ENCODE measurements at regions not wholly inside any gene's neighbourhood (a gene's known extent, or its start where the extent isn't known, plus 50 kb on each side); places are given as distances from the start of the nearest gene placed in this dataset.

DNA sequence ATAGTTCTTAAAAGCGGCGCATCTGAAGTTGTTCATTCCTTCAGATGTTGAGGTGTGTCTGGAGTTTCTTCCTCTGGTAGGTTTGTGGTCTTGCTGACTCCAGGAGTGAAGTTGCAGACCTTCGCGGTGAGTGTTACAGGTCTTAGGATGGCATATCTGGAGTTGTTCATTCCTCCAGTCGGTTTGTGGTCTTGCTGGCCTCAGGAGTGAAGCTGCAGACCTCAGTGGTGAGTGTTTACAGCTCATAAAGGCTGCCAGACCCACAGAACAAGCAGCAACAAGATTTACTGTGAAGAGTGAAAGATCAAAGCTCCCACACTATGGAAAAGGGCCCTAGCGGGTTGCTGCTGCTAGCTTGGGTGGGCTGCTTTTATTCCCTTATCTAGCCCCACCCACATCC is 201.7 kb upstream of the PDGFD start:
- TF ChIP-seq POLR2A (IDR thresholded peaks at IDR 0.05; ENCODE audit: low read length) (no peak), GATA1 (IDR thresholded peaks at IDR 0.05; ENCODE audit: low read depth, low read length) (no peak)
